Retinal pigment epithelial cell (primary cell): ENCODE measurements at regions not wholly inside any gene's neighbourhood (a gene's known extent, or its start where the extent isn't known, plus 50 kb on each side); places are given as distances from the start of the nearest gene placed in this dataset.

Experiments
- DNase-seq: peaks from one replicate; pipeline ENCODE4 v3.0.0-alpha.2; 2010; ENCODE audit warnings: low read depth
- H3K4me3 ChIP-seq: 2 replicates; pipeline ENCODE4 v1.5.1; 2011; ENCODE audit warnings: mild to moderate bottlenecking, low read length, control low read depth, moderate library complexity
- CTCF ChIP-seq: conservative IDR thresholded peaks from 2 replicates; pipeline ENCODE4 v1.5.1; 2011; ENCODE audit warnings: low read depth, low read length, control low read depth, inconsistent platforms

GRCh38 chr10:83225781-83226180 is 913.5 kb upstream of the GHITM start:
- no peak for DNase-seq
- no peak overlapping the region for H3K4me3 ChIP-seq
- no peak for TF ChIP-seq CTCF

GRCh38 chr10:83229991-83230390 is 909.3 kb upstream of the GHITM start:
- no peak for TF ChIP-seq CTCF
- no peak for DNase-seq

GRCh38 chr10:83233691-83234090 is 905.6 kb upstream of the GHITM start:
- TF ChIP-seq CTCF: no peak
- no peak overlapping the region for H3K4me3 ChIP-seq
- no peak for DNase-seq

More at GRCh38 chr10:83229991-83230390, 909.3 kb upstream of the GHITM start:
- no peak overlapping the region for H3K4me3 ChIP-seq

GRCh38 chr10:83248106-83248631 is 891.1 kb upstream of the GHITM start:
- no peak for DNase-seq
- TF ChIP-seq CTCF: no peak
- no peak overlapping the region for H3K4me3 ChIP-seq

- no peak overlapping the region for H3K4me3 ChIP-seq
- DNase-seq: no peak
- no peak for TF ChIP-seq CTCF
These were observed 888.9 kb upstream of the GHITM start for GRCh38 chr10:83250396-83250795.

- no peak overlapping the region for H3K4me3 ChIP-seq
- TF ChIP-seq CTCF: no peak
- no peak for DNase-seq
These were observed 887.1 kb upstream of the GHITM start for GRCh38 chr10:83252169-83252568.

- TF ChIP-seq CTCF: no peak
- DNase-seq: no peak
- H3K4me3 ChIP-seq: no peak overlapping the region
These were observed 886.7 kb upstream of the GHITM start for GRCh38 chr10:83252596-83252995.
